GM12878 (cell line): ENCODE measurements at regions not wholly inside any gene's neighbourhood (a gene's known extent, or its start where the extent isn't known, plus 50 kb on each side); places are given as distances from the start of the nearest gene placed in this dataset.

Experiments
- BHLHE40 ChIP-seq, 2 experiments: fragments of 450-650 bp in 1 of 2; IDR thresholded peaks; 2 replicates each; pipeline ENCODE4 v1.6.1; 2011 to 2017; ENCODE audit warnings: low read depth in 2 of 2, borderline replicate concordance in 1 of 2, improper control_type of control experiment in 1 of 2, low read length in 1 of 2, mild to moderate bottlenecking in 1 of 2
- CREB1 ChIP-seq: IDR thresholded peaks from 2 replicates; pipeline ENCODE4 v1.6.1; 2012; ENCODE audit warnings: low read depth, mild to moderate bottlenecking, inconsistent platforms
- CTCF ChIP-seq, 3 experiments: IDR thresholded peaks in 2 of 3; conservative IDR thresholded peaks in 1 of 3; 2 replicates each; pipeline ENCODE4 v1.5.1; 2011; ENCODE audit warnings: low read depth in 3 of 3, low read length in 3 of 3, mild to moderate bottlenecking in 3 of 3, control low read depth in 2 of 3, moderate library complexity in 2 of 3, inconsistent platforms in 1 of 3, mixed read lengths in 1 of 3; ENCODE audit not compliant: control insufficient read depth in 2 of 3, insufficient read depth in 1 of 3; ENCODE audit errors: extremely low read depth in 1 of 3
- HCFC1 ChIP-seq: fragments of 150-350 bp; IDR thresholded peaks from 2 replicates; pipeline ENCODE4 v1.6.1; 2014; ENCODE audit warnings: low read length
- MLLT1 ChIP-seq: fragments of 450-650 bp; IDR thresholded peaks from 2 replicates; pipeline ENCODE4 v1.6.1; 2016; ENCODE audit warnings: mild to moderate bottlenecking
- REST ChIP-seq: IDR thresholded peaks from 2 replicates; pipeline ENCODE4 v1.6.1; 2012; ENCODE audit warnings: mild to moderate bottlenecking, low read depth, low read length

GRCh38 chr12:115771065-115771464, 506.4 kb downstream of the MED13L start:
- TF ChIP-seq CREB1 (no peak), CTCF (IDR thresholded peaks at IDR 0.05 in 2 of 3, conservative IDR thresholded peaks at IDR 0.05 in 1 of 3; ENCODE audit: control insufficient read depth in 2 of 3, extremely low read depth in 1 of 3, insufficient read depth in 1 of 3, low read depth in 3 of 3, low read length in 3 of 3) (no peak), REST (no peak), BHLHE40 (IDR thresholded peaks at IDR 0.05; ENCODE audit: borderline replicate concordance in 1 of 2, low read depth in 2 of 2, low read length in 1 of 2) (no peak), MLLT1 (no peak), HCFC1 (no peak)
